Liver (tissue), 8 donors: ENCODE measurements at regions not wholly inside any gene's neighbourhood (a gene's known extent, or its start where the extent isn't known, plus 50 kb on each side); places are given as distances from the start of the nearest gene placed in this dataset.

Experiments used
- DNase-seq: peaks from one replicate; pipeline ENCODE4 v3.0.0-alpha.2; 2017; ENCODE audit warnings: low spot score
- H3K27ac ChIP-seq, 2 donors: one replicate each; pipeline ENCODE4 v1.7.0; 2013; ENCODE audit warnings: inconsistent platforms in 2 of 2, low read length in 2 of 2, control low read depth in 1 of 2, low read depth in 1 of 2, mild to moderate bottlenecking in 1 of 2
- H3K27me3 ChIP-seq, 4 donors: one replicate each; pipeline versions ENCODE4 v1.6.1 to v1.7.0; 2013; ENCODE audit warnings: low read length in 3 of 4, inconsistent platforms in 1 of 4, mild to moderate bottlenecking in 1 of 4, moderate library complexity in 1 of 4; ENCODE audit not compliant: control insufficient read depth in 4 of 4, insufficient read depth in 4 of 4
- H3K36me3 ChIP-seq, 4 donors: one replicate each; pipeline versions ENCODE4 v1.6.1 to v1.7.0; 2013; ENCODE audit warnings: low read length in 3 of 4, mild to moderate bottlenecking in 3 of 4, low read depth in 1 of 4, moderate library complexity in 1 of 4; ENCODE audit not compliant: control insufficient read depth in 4 of 4, insufficient read depth in 3 of 4
- H3K4me1 ChIP-seq, 4 donors: one replicate each; pipeline versions ENCODE4 v1.6.1 to v1.7.0; 2013; ENCODE audit warnings: low read length in 3 of 4, mild to moderate bottlenecking in 3 of 4, moderate library complexity in 1 of 4; ENCODE audit not compliant: control insufficient read depth in 4 of 4, insufficient read depth in 4 of 4
- H3K4me3 ChIP-seq, 3 donors: one replicate each; pipeline versions ENCODE4 v1.6.1 to v1.7.0; 2013; ENCODE audit warnings: low read length in 3 of 3, control low read depth in 1 of 3, low read depth in 1 of 3, mild to moderate bottlenecking in 1 of 3
- H3K9ac ChIP-seq, 2 donors: one replicate each; pipeline ENCODE4 v1.7.0; 2013; ENCODE audit warnings: low read length in 2 of 2, mild to moderate bottlenecking in 2 of 2, moderate library complexity in 2 of 2, control low read depth in 1 of 2, low read depth in 1 of 2
- H3K9me3 ChIP-seq, 4 donors: one replicate each; pipeline versions ENCODE4 v1.6.1 to v1.7.0; 2013; ENCODE audit warnings: low read length in 3 of 4; ENCODE audit not compliant: control insufficient read depth in 4 of 4
- ATF3 ChIP-seq: IDR thresholded peaks from 2 replicates; pipeline ENCODE4 v1.6.1; 2016; ENCODE audit warnings: antibody characterized with exemption
- CTCF ChIP-seq: fragments of 150-350 bp; IDR thresholded peaks from 2 replicates; pipeline ENCODE4 v1.5.1; 2017; ENCODE audit warnings: improper control_type of control experiment, low read depth, low read length; ENCODE audit not compliant: missing input control
- EGR1 ChIP-seq, 2 donors: IDR thresholded peaks; 2 replicates each; pipeline ENCODE4 v1.6.1; 2016 to 2018; ENCODE audit warnings: antibody characterized with exemption in 2 of 2, low read depth in 2 of 2
- FOXA1 ChIP-seq: IDR thresholded peaks from 2 replicates; pipeline ENCODE4 v1.6.1; 2016; ENCODE audit warnings: antibody characterized with exemption
- FOXA2 ChIP-seq: IDR thresholded peaks from 2 replicates; pipeline ENCODE4 v1.6.1; 2016; ENCODE audit warnings: antibody characterized with exemption
- GABPA ChIP-seq, 2 donors: IDR thresholded peaks in 1 of 2; conservative IDR thresholded peaks in 1 of 2; 2 replicates each; pipeline ENCODE4 v1.6.1; 2016; ENCODE audit warnings: antibody characterized with exemption in 2 of 2, mild to moderate bottlenecking in 1 of 2, moderate library complexity in 1 of 2
- HNF4G ChIP-seq: IDR thresholded peaks from 2 replicates; pipeline ENCODE4 v1.6.1; 2016; ENCODE audit warnings: antibody characterized with exemption
- JUND ChIP-seq, 2 donors: IDR thresholded peaks; 2 replicates each; pipeline ENCODE4 v1.6.1; 2016; ENCODE audit warnings: antibody characterized with exemption in 2 of 2
- MAX ChIP-seq: IDR thresholded peaks from 2 replicates; pipeline ENCODE4 v1.6.1; 2016; ENCODE audit warnings: antibody characterized with exemption
- NR2F2 ChIP-seq: IDR thresholded peaks from 2 replicates; pipeline ENCODE4 v1.6.1; 2016; ENCODE audit warnings: antibody characterized with exemption
- RAD21 ChIP-seq, 2 donors: IDR thresholded peaks; 2 replicates each; pipeline ENCODE4 v1.6.1; 2016; ENCODE audit warnings: antibody characterized with exemption in 2 of 2, mild to moderate bottlenecking in 2 of 2
- REST ChIP-seq: IDR thresholded peaks from 2 replicates; pipeline ENCODE4 v1.6.1; 2016; ENCODE audit warnings: antibody characterized with exemption, mild to moderate bottlenecking
- RXRA ChIP-seq, 2 donors: IDR thresholded peaks; 2 replicates each; pipeline ENCODE4 v1.6.1; 2017 to 2018; ENCODE audit warnings: antibody characterized with exemption in 2 of 2, mild to moderate bottlenecking in 1 of 2
- SP1 ChIP-seq: IDR thresholded peaks from 2 replicates; pipeline ENCODE4 v1.6.1; 2018; ENCODE audit warnings: antibody characterized with exemption, mild to moderate bottlenecking
- TAF1 ChIP-seq: conservative IDR thresholded peaks from 2 replicates; pipeline ENCODE4 v1.6.1; 2016; ENCODE audit warnings: antibody characterized with exemption, mild to moderate bottlenecking
- YY1 ChIP-seq: IDR thresholded peaks from 2 replicates; pipeline ENCODE4 v1.6.1; 2016; ENCODE audit warnings: antibody characterized with exemption, mild to moderate bottlenecking
- ZBTB33 ChIP-seq: IDR thresholded peaks from 2 replicates; pipeline ENCODE4 v1.6.1; 2016; ENCODE audit warnings: antibody characterized with exemption
- WGBS: extraction: QIAGEN DNeasy Blood & Tissue Kit; methylation state at CpG from one replicate; pipeline ENCODE4 v1.1.7; 2013; 5-methylcytosine and 5-hydroxymethylcytosine counted together
- donor health status: healthy.
- donor health status: healthy.
- donor health status: healthy.
- donor health status: healthy.
- donor health status: healthy.

- Histone ChIP-seq H3K27ac (no peak overlapping the region), H3K4me3 (no peak overlapping the region), H3K36me3 (no peaks in the 10 kb centered on the region), H3K27me3 (peaks cover 0 to 9% (median 0%) of the 10 kb centered on the region in 4 donors), H3K9ac (no peak overlapping the region), H3K9me3 (no peaks in the 10 kb centered on the region), H3K4me1 (no peaks in the 10 kb centered on the region)
- DNase-seq = no peak
- WGBS = 36% methylated on average over 3 of the region's 3 CpGs
- TF ChIP-seq NR2F2 = no peak
- no peak for TF ChIP-seq REST
- no peak for TF ChIP-seq CTCF
- TF ChIP-seq SP1 = no peak
- no peak for TF ChIP-seq MAX
Observed at GRCh38 chr12:112738531-112738930, 53.0 kb upstream of the RPH3A start.

GRCh38 chr12:112740387-112740934 lies 51.1 kb upstream of the RPH3A start:
- TF ChIP-seq HNF4G (no peak), TAF1 (no peak), FOXA2 (no peak), YY1 (no peak), RAD21 (IDR thresholded peaks at IDR 0.05) (no peak), GABPA (IDR thresholded peaks at IDR 0.05 in 1 of 2, conservative IDR thresholded peaks at IDR 0.05 in 1 of 2) (no peak), SP1 (no peak), ZBTB33 (no peak), MAX (no peak), FOXA1 (no peak), JUND (IDR thresholded peaks at IDR 0.05) (no peak), NR2F2 (no peak), ATF3 (no peak), RXRA (IDR thresholded peaks at IDR 0.05) (no peak), REST (no peak), EGR1 (IDR thresholded peaks at IDR 0.05; ENCODE audit: low read depth in 2 of 2) (no peak)
- WGBS = 83% methylated on average over 3 of the region's 3 CpGs
- peaks cover 0 to 11% (median 0%) of the 10 kb centered on the region in 4 donors for H3K27me3 ChIP-seq
- DNase-seq = no peak
- H3K9me3 ChIP-seq = peaks cover 0 to 2% (median 0%) of the 10 kb centered on the region in 4 donors
- H3K36me3 ChIP-seq = no peaks in the 10 kb centered on the region
- H3K4me3 ChIP-seq = no peak overlapping the region
- H3K27ac ChIP-seq = no peak overlapping the region
- no peaks in the 10 kb centered on the region for H3K4me1 ChIP-seq
- H3K9ac ChIP-seq = no peak overlapping the region
